Hippocampal formation (tissue), 2 donors: ENCODE measurements at regions not wholly inside any gene's neighbourhood (a gene's known extent, or its start where the extent isn't known, plus 50 kb on each side); places are given as distances from the start of the nearest gene placed in this dataset.

Experiments
- DNase-seq, 2 donors: peaks; one replicate each; lab custom pipeline; 2025; lab: John Stamatoyannopoulos, UW

DNA sequence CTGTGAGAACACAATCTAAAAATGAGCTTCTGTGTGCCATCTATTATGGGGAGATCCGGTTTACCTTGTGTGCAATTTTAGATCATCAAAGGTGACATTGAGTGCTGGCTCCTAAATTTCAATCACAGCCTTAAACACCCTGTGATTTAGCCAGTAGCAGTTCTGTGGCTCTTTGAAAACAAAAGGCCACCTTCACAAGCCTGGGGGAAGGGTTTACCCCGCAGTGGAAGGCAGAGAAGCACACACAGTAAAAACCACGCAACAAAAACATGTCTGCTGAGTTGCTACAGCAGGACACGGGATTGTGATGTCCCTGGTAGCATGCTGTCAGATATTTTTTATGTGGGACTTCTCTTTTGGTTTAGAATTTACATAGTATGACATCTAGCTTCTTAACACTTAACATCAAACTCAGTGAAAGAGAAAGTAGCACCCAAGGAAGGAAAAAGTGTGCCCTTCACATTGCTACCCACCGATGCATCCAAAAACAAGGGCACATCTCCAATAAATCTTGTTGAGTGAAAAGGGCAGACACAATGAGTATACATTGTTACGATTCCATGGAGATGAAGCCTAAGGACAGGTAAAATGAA is 56.1 kb upstream of the RNF152 start:
- DNase-seq, result no peak

DNA sequence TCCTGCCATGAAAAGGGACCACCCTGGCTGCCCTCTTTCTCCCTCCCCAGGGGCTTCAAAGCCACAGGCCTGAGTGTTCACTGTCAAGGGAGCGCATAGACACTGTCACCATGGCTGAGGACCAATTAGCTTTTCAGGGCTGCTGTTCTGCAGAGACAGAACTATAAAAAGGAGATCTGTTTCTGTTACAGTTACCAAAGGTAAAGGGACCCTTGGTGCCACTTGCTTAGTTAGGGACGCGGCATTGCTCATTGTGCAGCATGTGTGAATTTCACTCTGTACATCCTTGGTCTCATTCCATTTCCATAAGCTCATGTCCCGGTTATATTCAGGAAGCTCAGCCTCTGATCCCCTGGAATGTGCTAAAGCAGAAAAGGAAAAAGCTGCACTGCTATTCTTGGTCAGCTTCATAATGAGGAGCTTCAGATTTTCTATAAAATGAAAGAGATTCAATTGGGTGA is 55.5 kb upstream of the RNF152 start:
- no peak for DNase-seq

DNA sequence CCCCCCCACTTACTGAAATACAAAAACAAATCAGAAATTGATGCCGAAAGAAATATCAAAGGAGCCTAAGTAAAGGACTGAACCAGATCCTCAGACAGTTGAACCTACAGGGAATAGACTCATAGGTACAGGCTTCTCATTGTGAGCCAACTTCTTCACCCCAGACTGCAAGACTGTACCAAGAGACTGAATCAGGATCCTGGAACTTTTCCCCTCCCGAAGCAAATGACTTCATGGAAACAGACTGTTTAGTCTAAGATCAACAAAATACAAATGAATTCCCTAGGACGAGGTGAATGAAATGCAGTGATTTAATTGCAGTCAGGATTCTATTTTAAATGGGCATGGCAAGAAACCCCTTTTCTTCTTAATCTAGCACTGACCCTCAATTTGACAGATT is 53.6 kb upstream of the RNF152 start:
- no peak for DNase-seq

DNA sequence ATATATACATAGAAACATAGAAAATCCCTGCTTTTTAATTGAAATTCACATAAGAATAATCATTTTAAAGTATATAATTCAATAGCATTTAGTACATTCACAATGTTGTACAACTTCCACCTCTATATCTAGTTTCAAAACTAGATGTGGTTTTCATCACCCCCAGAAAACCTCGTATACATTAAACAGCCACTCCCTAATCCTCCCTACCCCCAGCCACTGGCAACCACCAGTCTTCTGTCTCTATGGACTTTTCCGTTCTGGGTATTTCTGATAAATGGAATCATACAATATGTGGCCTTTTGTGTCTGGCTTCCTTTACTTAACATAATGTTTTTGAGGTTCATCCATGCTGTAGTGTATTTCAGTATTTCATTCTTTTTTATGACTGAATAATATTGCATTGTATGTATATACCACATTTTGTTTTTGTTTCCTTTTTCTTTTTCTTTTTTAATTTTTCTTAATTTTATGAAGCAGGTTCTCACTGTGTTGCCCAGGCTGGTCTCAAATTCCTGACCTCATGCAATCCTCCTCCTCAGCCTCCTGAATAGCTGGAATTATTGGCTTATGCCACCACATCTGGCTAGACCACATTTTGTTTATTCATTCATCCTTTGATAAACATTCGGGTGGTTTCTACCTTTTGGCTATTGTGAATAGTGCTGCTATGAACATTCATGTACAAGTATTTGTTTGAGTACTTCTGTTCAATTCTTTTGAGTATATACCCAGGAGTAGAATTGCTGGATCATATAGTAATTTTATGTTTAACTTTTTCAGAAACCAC is 50.6 kb upstream of the RNF152 start:
- DNase-seq, result no peak
